ENCODE measurements at regions not wholly inside any gene's neighbourhood (a gene's known extent, or its start where the extent isn't known, plus 50 kb on each side); places are given as distances from the start of the nearest gene placed in this dataset.
A peak's percentile ranks its signal among the peaks of the same experiment; 100 is the strongest.

- no peak for DNase-seq (ENCODE audit: low read depth)
Measured at GRCh38 chr21:41045534-41046268, 122.3 kb upstream of the BACE2 start.

DNA sequence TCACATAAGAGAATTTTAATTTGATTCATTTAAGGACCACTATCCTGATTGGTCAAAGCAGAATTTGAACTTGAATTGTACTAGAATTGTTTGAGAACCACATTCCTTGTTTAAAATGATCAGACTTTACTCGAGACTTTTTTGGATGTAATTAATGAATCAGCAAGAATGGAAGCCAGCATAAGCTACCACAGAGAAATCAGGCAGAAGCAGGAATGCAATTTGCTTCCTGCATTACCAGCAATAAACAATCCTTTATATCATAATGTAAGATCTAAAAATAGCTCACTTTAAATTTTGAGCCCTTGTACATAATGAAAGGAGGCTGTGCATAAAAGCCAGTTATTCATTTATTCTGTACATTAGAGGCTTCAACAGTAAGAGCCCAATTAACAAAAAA, 119.8 kb upstream of the BACE2 start:
- DNase-seq (ENCODE audit: low read depth), result no peak

- DNase-seq (ENCODE audit: low read depth), result no peak
Measured at GRCh38 chr21:41048623-41049022, 119.3 kb upstream of the BACE2 start.

GRCh38 chr21:41052820-41053555, 115.0 kb upstream of the BACE2 start:
- DNase-seq (ENCODE audit: low read depth), result no peak

GRCh38 chr21:41054018-41054578, 113.9 kb upstream of the BACE2 start:
- DNase-seq (ENCODE audit: low read depth), result no peak

DNA sequence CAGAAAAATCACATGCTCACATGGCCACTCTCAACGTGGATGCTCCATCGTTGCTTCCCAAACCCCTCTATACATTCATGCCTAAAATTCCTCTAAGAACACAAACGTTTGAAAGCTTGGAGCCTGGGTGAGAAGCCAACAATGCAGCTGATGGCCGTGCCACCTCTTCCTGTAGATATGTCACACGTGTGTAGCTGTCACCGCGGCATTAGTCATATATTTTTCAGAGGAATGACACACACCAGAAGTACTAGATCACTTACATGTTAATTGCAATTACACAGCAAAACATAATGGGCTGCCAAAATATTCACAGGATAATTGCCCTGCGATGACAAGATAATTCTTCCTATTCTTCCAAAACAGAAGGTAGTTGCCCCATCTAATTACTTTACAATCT, 112.7 kb upstream of the BACE2 start:
- no peak for DNase-seq (ENCODE audit: low read depth)

DNA sequence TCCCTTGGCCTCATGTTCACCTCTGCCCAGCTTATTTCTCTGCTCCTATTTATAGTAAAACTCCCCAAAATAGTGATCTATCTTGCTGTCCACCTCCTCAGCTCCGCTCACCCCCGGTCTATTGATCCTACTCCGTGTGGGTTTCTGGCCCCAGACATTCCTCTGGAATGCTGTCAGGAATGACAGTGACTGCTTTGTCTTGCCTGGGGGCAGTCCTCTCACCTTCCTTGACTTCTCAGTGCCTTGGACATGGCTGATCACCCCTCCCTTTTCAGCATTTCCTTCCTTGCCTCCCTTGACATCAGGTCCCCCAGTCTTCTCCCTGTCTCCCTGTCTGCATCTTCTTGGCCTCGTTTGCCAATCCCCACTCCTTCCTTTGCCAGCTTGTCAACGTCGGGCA, 108.1 kb upstream of the BACE2 start:
- no peak for DNase-seq (ENCODE audit: low read depth)

DNA sequence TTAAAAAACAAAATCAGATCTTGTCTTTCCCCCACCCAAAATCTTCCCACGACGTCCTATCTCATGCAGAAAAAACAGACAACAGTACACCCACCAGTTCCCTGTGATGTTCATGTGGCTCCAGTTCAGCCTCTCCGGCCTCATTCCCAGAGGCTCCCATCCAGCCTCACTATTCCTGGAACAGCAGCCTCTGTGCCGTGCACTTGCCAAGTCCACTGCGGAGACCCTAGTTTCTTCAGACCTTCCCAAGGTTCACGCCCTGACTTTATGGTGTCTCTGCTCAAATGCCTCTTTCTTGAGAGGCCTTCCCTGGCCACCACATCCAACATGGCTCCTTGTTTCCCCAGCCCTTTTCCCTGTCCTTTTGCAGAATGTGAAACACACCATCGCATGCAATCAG, 106.3 kb upstream of the BACE2 start:
- no peak for DNase-seq (ENCODE audit: low read depth)

GRCh38 chr21:41064334-41064791, 103.6 kb upstream of the BACE2 start:
- DNase-seq (ENCODE audit: low read depth), result no peak

GRCh38 chr21:41064951-41065350, 103.0 kb upstream of the BACE2 start:
- DNase-seq (ENCODE audit: low read depth), result no peak

DNA sequence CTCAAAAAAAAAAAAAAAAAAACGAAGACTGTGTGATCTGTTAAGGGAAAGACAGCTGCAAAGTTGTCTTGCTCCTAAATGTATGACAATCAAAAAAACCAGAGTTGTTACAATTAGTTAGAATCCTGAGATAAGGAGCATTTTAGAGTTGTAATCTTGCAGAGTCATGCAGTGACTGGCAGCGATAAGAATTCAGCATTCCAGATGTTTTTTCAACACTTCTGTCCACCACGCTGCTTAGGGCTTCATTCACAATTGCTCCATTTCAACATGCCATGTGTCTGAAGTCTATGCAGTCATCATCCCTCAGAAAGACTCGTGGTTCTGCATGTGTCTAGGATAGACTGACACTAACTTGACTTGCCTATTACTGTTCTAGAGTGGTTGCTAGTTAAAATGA, 102.4 kb upstream of the BACE2 start:
- DNase-seq (ENCODE audit: low read depth), result no peak

DNA sequence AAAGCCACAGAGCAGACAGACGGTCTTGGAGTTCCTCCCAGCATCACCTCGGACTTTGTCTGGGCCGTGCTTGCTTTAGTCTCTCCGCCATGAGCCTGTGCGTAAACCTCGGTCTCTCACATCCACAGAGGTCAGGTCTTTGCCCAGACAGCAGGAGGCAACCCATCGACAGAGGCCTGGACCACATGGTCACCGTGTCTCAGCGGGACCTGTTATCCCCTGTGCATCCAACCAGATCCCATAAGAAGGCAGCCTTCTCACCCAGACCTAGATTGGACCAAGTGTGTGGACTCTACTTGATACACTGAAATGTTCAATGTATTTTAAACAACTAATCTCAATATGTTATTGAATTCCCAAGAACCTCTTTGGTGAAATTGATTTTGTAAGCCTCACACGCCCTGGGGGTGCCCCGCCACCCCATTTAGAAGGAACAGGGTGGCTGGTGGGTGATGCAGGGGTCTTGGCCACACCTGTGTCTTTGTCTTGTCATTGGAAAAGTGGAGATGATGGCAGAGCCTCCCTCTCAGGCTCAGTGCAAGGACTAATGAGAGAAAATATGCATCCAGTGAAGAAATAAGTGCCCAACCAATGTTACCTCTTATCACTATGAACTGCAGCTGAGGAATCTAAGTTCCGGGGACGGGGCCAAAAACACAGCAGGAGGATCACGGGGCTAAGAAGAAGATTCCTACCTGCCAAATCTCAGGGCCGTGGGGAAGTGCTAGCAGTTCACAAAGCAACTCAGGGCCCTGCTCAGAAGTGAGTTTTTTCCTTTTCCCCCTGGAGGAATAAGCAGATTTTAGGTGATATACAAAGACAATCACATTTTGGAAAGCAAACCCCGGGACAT, 101.6 kb upstream of the BACE2 start:
- no peak for DNase-seq (ENCODE audit: low read depth)

- DNase-seq (ENCODE audit: low read depth), result no peak
Measured at GRCh38 chr21:41067709-41068108, 100.3 kb upstream of the BACE2 start.

DNA sequence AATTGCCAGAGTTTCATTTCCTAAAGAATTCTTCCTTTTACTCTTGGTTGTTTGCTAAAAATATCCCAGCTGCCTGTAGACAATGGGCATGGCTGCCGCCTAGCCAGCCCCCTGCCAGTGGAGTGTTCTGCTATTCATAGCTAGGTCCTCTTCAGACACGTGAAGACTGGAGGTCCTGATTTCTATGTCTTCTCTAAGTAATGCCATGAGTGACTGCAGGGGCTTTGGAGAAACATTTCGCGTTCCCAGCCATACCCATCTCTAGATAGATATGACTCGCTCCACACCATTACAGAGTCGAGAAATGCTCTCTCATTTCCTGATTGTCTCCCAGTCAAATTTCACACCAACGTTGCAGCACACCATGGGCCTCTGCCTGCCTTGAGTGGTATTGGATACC, 99.5 kb upstream of the BACE2 start:
- DNase-seq (ENCODE audit: low read depth), result no peak

DNA sequence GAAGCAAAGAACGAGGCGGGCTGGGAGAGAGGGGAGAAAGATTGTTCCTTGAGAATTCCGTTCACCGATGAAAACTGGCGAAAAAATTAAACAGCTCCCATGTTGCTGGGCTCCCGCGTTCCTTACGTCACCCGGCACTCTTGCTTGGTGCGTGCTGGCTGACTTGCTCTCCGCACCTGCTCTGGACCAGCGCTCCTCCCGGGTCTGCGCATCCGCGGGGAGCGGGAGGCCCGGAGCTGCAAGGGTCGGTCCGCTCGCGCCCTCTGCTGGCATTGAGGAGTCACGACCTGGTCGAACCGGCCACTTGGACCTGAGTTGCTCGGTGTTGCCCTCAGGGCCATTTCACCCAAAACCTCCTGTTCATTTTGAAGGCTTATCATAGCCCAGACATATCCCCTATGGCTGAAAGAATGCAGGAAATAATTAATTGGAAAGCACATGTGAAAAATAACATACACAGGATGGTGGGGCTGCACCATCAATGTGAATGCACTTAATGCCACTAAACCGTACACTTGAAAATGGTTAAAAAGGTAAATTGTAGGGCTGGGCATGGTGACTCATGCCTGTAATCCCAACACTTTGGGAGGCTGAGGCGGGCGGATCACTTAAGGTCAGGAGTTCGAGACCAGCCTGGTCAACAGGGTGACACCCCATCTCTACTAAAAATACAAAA, 98.9 kb upstream of the BACE2 start:
- DNase-seq (ENCODE audit: low read depth), result peak; percentile 36

DNA sequence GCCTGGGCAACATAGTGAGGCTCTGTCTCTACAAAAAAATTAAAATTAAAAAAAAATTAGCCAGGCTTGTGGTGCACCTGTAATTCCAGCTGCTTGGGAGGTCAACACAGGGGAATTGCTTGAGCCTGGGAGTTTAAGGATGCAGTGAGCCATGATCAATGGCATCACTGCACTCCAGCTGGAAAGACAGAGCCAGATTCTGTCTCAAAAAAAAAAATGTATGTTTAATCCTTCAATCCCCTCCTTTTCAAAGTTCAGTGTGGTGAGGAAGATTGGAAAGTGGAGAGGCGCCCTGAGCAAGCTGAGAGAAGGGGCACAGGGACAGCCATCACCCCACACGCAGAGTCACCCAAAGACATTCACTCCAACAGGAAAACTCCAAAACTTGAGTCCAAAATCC, 97.7 kb upstream of the BACE2 start:
- no peak for DNase-seq (ENCODE audit: low read depth)

GRCh38 chr21:41071258-41072171, 96.4 kb upstream of the BACE2 start:
- no peak for DNase-seq (ENCODE audit: low read depth)

DNA sequence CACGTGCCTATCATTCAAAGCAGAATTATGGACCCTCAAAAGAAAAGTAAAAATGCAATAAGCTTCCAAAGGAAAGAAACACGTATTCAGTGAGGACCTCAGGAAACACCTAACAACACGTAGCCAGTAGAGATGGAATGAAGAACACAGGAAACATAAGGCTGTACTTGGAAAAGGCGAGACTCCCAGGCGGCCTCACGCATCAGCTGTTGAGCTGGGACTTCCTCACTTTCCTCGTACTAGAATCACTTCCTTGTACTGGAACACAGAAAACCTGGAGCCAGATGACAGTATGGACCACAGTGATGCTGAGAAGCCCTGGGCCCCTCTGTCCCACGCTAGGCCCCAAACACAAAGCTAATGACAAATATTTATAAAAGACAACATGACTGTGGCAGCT, 94.4 kb upstream of the BACE2 start:
- DNase-seq (ENCODE audit: low read depth), result no peak

DNA sequence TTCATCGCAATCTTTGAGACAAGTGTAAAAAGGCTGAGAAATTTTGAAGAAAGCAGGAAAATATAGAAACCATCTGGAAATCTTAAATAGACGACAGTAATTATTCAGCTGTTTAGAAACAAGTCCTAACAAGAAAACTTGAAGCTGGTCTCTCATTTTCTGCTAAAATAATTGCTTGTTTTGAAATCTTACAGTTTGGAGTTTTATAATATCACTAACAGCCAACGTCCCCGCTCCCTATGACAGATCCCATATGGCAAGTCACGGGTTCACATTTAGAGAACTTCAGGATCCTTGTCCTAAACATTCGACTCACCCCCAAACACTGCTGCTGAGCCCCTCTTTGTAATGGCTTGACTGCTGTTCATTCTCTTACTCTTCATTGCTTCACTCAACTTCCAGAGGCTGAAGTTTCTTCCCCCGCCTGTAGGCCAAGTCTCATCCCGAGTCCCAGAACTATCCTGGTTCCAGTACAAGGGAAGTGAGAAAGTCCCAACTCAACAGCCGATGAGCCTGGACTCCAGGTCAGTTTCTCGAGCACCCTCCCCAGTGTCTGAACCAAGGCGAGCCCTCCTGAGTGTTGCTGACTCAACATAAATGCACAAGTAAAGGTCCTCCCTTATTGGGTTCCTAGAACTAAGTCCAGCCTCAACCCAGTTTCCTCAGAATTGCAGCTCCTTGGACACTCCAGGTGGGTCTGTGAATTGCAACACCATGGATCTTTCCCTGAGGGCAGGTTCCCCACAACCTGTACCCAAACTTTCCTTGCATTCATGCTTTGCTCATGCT, 93.4 kb upstream of the BACE2 start:
- no peak for DNase-seq (ENCODE audit: low read depth)

- no peak for DNase-seq (ENCODE audit: low read depth)
Measured at GRCh38 chr21:41075656-41076055, 92.3 kb upstream of the BACE2 start.
